Astrocyte of the cerebellum (primary cell): ENCODE measurements at regions not wholly inside any gene's neighbourhood (a gene's known extent, or its start where the extent isn't known, plus 50 kb on each side); places are given as distances from the start of the nearest gene placed in this dataset.

ENCODE experiments used
- DNase-seq: peaks from one replicate; pipeline ENCODE4 v3.0.0-alpha.2; 2011; ENCODE audit warnings: low read depth
- H3K4me3 ChIP-seq: 2 replicates; pipeline ENCODE4 v1.5.1; 2011; ENCODE audit warnings: mild to moderate bottlenecking, low read depth, low read length, moderate library complexity
- in situ Hi-C: cut with HindIII; loops from 2 replicates; pipeline ENCODE4 v1.10.0; 2017; ENCODE audit warnings: low sequenced_read_pairs
- TF ChIP-seq, protein P1 (sequence below): IDR thresholded peaks from 2 replicates; pipeline ENCODE4 v1.5.1; 2012; ENCODE audit warnings: low read length, low read depth, moderate library complexity, mild to moderate bottlenecking; ENCODE audit errors: missing control alignments

DNA sequence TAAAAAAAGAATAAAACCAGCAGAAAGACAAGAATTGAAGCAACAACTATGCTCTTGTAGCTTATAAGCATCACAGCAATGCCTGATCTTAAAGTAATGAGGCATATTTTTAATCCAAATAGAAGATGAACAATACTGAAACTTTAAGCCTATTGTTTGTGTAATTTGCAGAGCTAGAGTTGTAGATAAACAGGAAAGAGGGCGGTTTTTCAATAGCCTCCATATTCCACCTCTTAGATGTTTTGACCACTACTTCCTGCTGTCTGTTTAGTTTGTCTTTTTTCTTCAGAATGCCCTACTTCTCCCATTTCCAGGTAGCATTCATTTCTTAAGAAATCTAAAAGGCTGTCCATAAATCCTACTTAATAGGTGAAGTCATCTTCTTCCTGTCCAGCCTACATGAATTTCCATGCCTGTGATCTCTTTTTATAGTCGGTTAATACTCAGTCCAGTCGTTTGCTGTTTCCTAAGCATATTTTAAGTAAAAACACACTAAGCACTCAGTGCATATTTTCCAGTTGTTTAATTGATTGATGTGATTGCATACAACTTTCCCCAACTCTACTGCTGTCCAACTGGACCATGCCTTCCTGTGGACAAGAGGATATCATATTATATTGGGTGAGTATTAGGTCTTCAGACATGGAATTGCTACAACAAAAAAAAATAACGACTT, 308.1 kb downstream of the TFEC start:
- H3K4me3 ChIP-seq, result no peak overlapping the region
- in situ Hi-C loops, result loop anchor here (25.0 kb wide), 1 partner anchor 860 kb away; no protein-coding TSS in a partner anchor
- TF ChIP-seq, protein P1, sequence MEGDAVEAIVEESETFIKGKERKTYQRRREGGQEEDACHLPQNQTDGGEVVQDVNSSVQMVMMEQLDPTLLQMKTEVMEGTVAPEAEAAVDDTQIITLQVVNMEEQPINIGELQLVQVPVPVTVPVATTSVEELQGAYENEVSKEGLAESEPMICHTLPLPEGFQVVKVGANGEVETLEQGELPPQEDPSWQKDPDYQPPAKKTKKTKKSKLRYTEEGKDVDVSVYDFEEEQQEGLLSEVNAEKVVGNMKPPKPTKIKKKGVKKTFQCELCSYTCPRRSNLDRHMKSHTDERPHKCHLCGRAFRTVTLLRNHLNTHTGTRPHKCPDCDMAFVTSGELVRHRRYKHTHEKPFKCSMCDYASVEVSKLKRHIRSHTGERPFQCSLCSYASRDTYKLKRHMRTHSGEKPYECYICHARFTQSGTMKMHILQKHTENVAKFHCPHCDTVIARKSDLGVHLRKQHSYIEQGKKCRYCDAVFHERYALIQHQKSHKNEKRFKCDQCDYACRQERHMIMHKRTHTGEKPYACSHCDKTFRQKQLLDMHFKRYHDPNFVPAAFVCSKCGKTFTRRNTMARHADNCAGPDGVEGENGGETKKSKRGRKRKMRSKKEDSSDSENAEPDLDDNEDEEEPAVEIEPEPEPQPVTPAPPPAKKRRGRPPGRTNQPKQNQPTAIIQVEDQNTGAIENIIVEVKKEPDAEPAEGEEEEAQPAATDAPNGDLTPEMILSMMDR, result no peak
- no peak for DNase-seq

DNA sequence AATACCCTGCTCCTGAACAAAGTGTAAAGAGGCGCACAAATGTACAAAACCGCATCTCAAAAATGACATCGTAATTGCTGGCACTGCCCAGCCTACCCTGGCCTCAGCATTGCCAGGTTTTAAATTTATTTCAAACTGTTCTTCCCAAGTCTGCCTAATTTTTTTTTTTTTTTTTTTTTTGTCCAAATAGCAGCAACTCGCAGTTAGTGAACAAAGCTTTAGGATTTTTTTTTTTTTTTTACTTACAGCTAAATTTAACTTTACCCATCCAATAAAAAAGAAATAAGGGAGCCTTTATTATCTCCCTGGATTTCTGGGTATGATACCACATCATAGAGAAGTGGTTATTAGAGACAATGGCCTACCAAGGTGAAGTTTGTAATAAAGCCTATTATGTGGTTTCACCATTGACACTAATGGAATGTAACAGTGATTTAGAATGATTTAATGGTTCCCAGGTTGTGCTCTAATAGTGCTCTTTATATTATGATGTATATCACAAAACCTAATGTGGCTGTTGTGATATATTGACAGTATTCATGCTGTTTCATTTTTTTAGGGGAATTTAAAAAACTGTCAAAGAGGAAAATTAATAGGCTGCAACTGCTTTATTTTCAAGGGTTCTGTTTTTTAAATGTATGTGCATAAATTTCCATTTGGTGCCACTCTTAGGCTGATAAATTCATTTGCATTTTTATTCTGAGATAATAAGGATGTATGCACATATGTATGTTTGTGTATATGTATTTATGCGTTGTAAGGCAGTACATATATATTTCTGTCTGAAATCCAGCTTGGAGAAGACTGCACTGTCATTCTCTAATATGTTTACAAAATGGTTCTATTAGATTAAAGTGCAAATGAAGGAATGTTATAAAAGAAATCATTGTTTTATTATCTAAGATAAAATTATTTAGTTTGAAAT, 309.0 kb downstream of the TFEC start:
- TF ChIP-seq, protein P1, result no peak
- DNase-seq, result no peak
- in situ Hi-C loops, result loop anchor here (25.0 kb wide), 1 partner anchor 859 kb away; no protein-coding TSS in a partner anchor
- no peak overlapping the region for H3K4me3 ChIP-seq

DNA sequence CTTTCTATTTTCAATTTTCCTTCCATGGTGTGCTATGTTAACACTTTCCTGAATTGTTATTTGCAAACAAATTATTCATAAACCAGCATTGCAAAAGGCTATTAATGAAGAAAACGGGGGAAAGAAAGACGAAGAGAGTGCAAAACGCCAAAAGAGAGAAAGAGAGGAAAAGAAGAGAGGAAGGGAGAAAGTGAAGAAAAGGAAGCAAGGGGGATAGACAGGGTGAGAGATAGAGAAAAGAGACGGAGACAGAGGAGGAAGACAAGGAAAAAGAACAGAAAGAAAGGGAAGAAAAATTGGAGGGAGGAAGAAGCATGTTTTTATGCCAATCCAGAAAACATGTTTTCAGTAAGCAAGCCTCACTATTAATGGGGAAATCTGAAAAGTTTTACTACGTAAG, 310.6 kb downstream of the TFEC start:
- no peak overlapping the region for H3K4me3 ChIP-seq
- TF ChIP-seq, protein P1, result no peak
- in situ Hi-C loops, result loop anchor here (25.0 kb wide), 1 partner anchor 858 kb away; no protein-coding TSS in a partner anchor
- DNase-seq, result no peak

DNA sequence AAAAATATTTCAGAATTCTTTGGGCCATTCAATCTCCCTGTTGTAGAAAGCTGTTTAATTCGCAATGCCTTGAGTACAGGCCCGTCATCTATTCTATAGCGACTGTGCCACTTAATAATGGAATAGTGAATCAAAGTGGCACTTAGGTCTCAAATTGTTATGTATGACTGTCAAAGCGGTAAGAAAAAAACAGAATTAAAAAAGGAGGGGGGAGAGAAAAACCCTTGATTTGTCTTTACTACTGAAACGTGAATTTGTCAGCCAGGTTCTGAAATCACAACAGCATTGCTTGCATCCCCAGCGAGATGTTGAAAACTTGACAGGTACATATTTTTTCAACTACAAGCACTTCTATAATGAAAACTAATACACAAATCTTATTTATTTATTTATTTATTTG, 320.9 kb downstream of the TFEC start:
- no peak for DNase-seq
- in situ Hi-C loops, result loop anchor here (25.0 kb wide), 1 partner anchor 847 kb away; no protein-coding TSS in a partner anchor
- TF ChIP-seq, protein P1, result no peak
- H3K4me3 ChIP-seq, result no peak overlapping the region

DNA sequence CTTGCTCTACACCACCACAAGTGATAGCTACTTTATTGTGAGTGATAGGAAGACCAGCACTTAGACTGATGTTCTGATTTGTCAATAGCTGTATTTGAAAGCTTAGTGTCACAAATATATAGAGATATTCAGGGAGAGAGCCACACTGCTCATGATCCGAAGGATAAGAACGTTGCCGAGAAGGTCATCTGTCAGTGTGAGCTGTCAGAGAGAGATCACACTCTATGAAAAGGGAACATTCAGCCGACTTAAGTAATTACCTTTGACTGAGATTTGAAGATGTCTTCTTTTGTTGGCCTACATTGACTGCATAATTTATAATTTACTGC, 322.6 kb downstream of the TFEC start:
- TF ChIP-seq, protein P1, result no peak
- DNase-seq, result no peak
- in situ Hi-C loops, result loop anchor here (25.0 kb wide), 1 partner anchor 846 kb away; no protein-coding TSS in a partner anchor
- H3K4me3 ChIP-seq, result no peak overlapping the region

DNA sequence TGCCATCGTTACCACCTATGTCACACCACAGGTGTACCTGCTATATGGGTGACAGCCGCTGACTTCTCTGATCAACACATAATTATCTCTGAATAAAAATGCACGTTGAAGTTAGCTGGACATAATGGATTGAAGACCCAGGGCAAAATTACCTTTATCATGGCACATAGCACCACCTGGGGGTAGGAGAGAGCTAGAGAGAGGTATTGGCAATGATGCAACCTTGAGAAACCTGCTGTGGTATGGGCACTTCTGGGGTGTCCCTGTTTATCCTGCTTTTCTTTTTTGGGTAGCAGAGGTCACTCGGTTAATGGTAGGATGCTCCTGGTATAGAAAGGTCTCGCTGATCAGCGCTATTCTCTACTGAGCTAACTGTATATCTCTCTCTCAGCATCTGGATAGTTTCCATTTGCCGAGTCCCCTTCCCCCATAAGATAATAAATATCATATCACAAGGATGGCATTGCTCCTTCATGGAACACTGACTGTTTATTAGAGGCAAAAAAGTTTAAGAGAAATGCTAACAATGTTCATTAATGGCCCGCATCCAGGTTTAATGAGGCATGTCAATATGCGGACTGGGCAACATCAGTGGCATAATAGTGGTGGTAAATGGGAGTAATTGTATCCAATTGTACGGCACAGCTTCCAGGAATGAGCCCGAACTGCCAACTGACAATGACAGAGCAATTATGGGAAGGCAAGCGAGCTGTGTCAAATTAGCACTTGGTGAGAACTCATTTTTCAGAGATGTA, 323.1 kb downstream of the TFEC start:
- TF ChIP-seq, protein P1, result peak; percentile 45
- DNase-seq, result no peak
- H3K4me3 ChIP-seq, result no peak overlapping the region
- in situ Hi-C loops, result loop anchor here (25.0 kb wide), 1 partner anchor 845 kb away; no protein-coding TSS in a partner anchor
